Esophagus muscularis mucosa (tissue), 4 donors: ENCODE measurements at regions not wholly inside any gene's neighbourhood (a gene's known extent, or its start where the extent isn't known, plus 50 kb on each side); places are given as distances from the start of the nearest gene placed in this dataset.

Source experiments
- DNase-seq: peaks from one replicate; pipeline ENCODE4 v3.0.0-alpha.2; 2017; ENCODE audit errors: extremely low spot score
- H3K27ac ChIP-seq, 4 donors: fragments of 200-600 bp; sonication (generic); replicated peaks in 1 of 4; 1 replicate in 3 of 4; 2 replicates in 1 of 4; pipeline ENCODE4 v1.5.1; 2016 to 2019; ENCODE audit warnings: mild to moderate bottlenecking in 1 of 4
- H3K27me3 ChIP-seq, 4 donors: fragments of 200-600 bp; sonication (generic); one replicate each; pipeline versions ENCODE4 v1.5.1 to v1.6.0; 2016 to 2019
- H3K36me3 ChIP-seq, 4 donors: fragments of 200-600 bp; sonication (generic); one replicate each; pipeline ENCODE4 v1.5.1; 2016 to 2019
- H3K4me1 ChIP-seq, 4 donors: fragments of 200-600 bp; sonication (generic); one replicate each; pipeline ENCODE4 v1.5.1; 2016 to 2019
- H3K4me3 ChIP-seq, 4 donors: fragments of 200-600 bp; sonication (generic); 1 replicate in 2 of 4; 2 replicates in 2 of 4; pipeline ENCODE4 v1.5.1; 2016 to 2019; ENCODE audit warnings: mild to moderate bottlenecking in 4 of 4, moderate library complexity in 1 of 4
- H3K9me3 ChIP-seq, 4 donors: fragments of 200-600 bp; sonication (generic); 1 replicate in 3 of 4; 2 replicates in 1 of 4; pipeline ENCODE4 v1.5.1; 2016 to 2019
- EP300 ChIP-seq: sonication (generic); formaldehyde crosslinking; IDR thresholded peaks from one replicate; pipeline ENCODE4 v1.6.1; 2017; ENCODE audit warnings: antibody characterized with exemption
- POLR2A ChIP-seq: fragments of 450-650 bp; IDR thresholded peaks from one replicate; pipeline ENCODE4 v1.6.1; 2017; ENCODE audit warnings: antibody characterized with exemption, moderate library complexity, mild to moderate bottlenecking, low read depth
- POLR2AphosphoS5 ChIP-seq, 2 donors: sonication (generic); formaldehyde crosslinking; IDR thresholded peaks; one replicate each; pipeline ENCODE4 v1.6.1; 2017; ENCODE audit warnings: antibody characterized with exemption in 2 of 2
- WGBS: methylation state at CpG from one replicate; pipeline ENCODE4 v1.1.5; 2018; 5-methylcytosine and 5-hydroxymethylcytosine counted together
- intact Hi-C: fragments of 100-400 bp; cut with DNase I; formaldehyde crosslinking; loops from one replicate; pipeline ENCODE4 v1.15.1; 2023
- TF ChIP-seq, protein P1 (sequence below), 3 experiments: fragments of 200-600 bp in 2 of 3; fragments of 450-650 bp in 1 of 3; sonication (generic) in 2 of 3; IDR thresholded peaks; one replicate each; pipeline ENCODE4 v1.5.1; 2017 to 2019; ENCODE audit warnings: antibody characterized with exemption in 3 of 3, mild to moderate bottlenecking in 2 of 3, moderate library complexity in 1 of 3

DNA sequence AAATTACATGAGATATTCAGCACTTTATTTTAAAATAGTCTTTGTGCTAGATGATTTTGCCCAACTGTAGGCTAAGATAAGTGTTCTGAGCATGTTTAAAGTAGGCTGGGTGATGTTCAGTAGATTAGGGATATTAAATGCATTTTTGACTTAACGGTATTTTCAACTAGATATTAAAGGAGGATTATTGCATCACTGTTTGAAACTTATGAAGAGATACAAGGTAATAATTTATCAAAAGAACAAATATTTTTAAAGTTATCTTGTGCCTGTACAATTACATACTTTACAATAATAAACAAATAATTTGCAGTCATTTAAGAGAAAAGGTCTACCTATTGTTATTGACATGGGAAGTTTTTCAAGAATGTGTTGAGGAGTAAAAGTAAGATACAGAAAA lies 368.6 kb upstream of the DCN start:
- 97% methylated on average over 1 of the region's 1 CpG for WGBS
- H3K9me3 ChIP-seq, result peaks cover 0 to 6% (median under 1%) of the 10 kb centered on the region in 4 donors
- no peaks in the 10 kb centered on the region for H3K4me1 ChIP-seq
- H3K36me3 ChIP-seq, result no peaks in the 10 kb centered on the region
- DNase-seq, result no peak
- H3K4me3 ChIP-seq, result no peak overlapping the region
- no peaks in the 10 kb centered on the region for H3K27me3 ChIP-seq
- intact Hi-C loops, result no loop called here
- no peak for TF ChIP-seq POLR2A
- TF ChIP-seq POLR2AphosphoS5 (IDR thresholded peaks at IDR 0.05), result no peak
- TF ChIP-seq, protein P1, sequence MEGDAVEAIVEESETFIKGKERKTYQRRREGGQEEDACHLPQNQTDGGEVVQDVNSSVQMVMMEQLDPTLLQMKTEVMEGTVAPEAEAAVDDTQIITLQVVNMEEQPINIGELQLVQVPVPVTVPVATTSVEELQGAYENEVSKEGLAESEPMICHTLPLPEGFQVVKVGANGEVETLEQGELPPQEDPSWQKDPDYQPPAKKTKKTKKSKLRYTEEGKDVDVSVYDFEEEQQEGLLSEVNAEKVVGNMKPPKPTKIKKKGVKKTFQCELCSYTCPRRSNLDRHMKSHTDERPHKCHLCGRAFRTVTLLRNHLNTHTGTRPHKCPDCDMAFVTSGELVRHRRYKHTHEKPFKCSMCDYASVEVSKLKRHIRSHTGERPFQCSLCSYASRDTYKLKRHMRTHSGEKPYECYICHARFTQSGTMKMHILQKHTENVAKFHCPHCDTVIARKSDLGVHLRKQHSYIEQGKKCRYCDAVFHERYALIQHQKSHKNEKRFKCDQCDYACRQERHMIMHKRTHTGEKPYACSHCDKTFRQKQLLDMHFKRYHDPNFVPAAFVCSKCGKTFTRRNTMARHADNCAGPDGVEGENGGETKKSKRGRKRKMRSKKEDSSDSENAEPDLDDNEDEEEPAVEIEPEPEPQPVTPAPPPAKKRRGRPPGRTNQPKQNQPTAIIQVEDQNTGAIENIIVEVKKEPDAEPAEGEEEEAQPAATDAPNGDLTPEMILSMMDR (IDR thresholded peaks at IDR 0.05), result no peak
- TF ChIP-seq EP300, result no peak
- H3K27ac ChIP-seq, result no peak overlapping the region

DNA sequence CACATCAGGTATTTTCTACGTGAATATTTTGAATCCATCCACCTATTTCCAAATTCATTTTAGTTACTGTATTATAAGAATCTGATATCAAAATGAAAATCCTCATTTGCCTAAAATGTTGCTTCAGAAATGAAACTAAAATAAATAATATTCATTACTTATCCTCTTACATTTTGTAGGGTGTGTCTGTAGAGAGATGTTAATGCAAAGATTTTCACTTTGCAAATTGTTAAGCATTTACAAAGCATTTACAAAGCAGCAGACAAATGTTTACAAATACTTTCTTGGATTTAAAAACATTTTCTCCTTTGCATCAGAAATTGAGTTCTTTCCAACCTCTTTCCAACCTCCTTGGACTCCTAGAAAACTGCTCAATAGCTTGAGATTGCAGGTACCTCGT lies 360.0 kb upstream of the DCN start:
- no peak overlapping the region for H3K27ac ChIP-seq
- no peak overlapping the region for H3K4me3 ChIP-seq
- TF ChIP-seq POLR2AphosphoS5 (IDR thresholded peaks at IDR 0.05) (no peak), POLR2A (no peak), EP300 (no peak)
- TF ChIP-seq, protein P1 (IDR thresholded peaks at IDR 0.05), result no peak
- intact Hi-C loops, result no loop called here
- 94% methylated on average over 2 of the region's 2 CpGs for WGBS
- H3K27me3 ChIP-seq, result no peaks in the 10 kb centered on the region
- H3K36me3 ChIP-seq, result no peaks in the 10 kb centered on the region
- DNase-seq, result no peak
- no peaks in the 10 kb centered on the region for H3K4me1 ChIP-seq
- H3K9me3 ChIP-seq, result peaks cover 0 to 4% (median 0%) of the 10 kb centered on the region in 4 donors

DNA sequence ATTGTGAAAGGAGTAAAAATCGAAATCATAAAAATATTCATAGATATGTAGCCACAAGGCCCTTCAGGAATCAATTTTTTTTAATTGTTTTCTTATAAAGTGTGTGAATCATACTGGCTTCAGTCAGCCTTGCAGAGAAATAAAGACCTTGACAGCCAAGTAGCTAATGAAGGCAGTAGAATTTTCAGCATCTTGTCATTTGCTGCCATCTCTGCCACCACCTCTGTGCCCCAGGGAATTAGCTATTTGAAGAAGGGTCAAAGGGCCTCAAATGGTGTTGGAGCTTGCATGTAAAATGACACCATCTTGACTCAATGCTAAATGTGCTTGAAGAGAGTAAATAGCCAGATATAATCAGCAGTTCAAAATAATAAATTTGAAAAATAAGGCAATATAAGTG lies 359.4 kb upstream of the DCN start:
- peaks cover 0 to 4% (median 0%) of the 10 kb centered on the region in 4 donors for H3K9me3 ChIP-seq
- H3K4me1 ChIP-seq, result no peaks in the 10 kb centered on the region
- DNase-seq, result no peak
- no peak for TF ChIP-seq POLR2AphosphoS5 (IDR thresholded peaks at IDR 0.05)
- TF ChIP-seq EP300, result no peak
- TF ChIP-seq, protein P1 (IDR thresholded peaks at IDR 0.05), result no peak
- TF ChIP-seq POLR2A, result no peak
- no peak overlapping the region for H3K4me3 ChIP-seq
- intact Hi-C loops, result no loop called here
- WGBS, result 73% methylated on average over 1 of the region's 1 CpG
- H3K27me3 ChIP-seq, result no peaks in the 10 kb centered on the region
- H3K27ac ChIP-seq, result no peak overlapping the region
- H3K36me3 ChIP-seq, result no peaks in the 10 kb centered on the region

DNA sequence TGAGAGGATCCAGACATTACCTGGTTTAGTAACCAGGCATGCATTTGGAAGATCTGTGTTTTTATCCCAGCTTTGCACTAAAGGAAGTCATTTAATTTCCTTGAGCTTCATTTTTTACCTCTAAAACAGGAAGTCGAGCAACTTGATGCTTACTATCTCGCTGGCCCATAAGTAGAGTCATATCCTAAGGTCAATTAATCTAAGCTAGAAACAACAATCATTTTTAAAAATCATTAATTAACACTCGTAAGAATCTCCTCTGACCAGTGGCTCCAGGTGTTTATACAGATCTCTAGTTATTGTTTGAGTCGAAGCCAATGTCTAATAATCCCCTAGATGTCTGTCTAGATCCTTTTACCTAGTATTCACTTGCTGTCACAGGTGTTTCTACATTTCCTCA lies 355.8 kb upstream of the DCN start:
- DNase-seq, result no peak
- H3K27ac ChIP-seq, result no peak overlapping the region
- intact Hi-C loops, result no loop called here
- TF ChIP-seq EP300 (no peak), POLR2A (no peak), POLR2AphosphoS5 (IDR thresholded peaks at IDR 0.05) (no peak)
- TF ChIP-seq, protein P1 (IDR thresholded peaks at IDR 0.05), result no peak
- no peak overlapping the region for H3K4me3 ChIP-seq
- no peaks in the 10 kb centered on the region for H3K27me3 ChIP-seq
- H3K9me3 ChIP-seq, result peaks cover 0 to 11% (median 11%) of the 10 kb centered on the region in 4 donors
- no peaks in the 10 kb centered on the region for H3K4me1 ChIP-seq
- H3K36me3 ChIP-seq, result no peaks in the 10 kb centered on the region
- 45% methylated on average over 4 of the region's 4 CpGs for WGBS

DNA sequence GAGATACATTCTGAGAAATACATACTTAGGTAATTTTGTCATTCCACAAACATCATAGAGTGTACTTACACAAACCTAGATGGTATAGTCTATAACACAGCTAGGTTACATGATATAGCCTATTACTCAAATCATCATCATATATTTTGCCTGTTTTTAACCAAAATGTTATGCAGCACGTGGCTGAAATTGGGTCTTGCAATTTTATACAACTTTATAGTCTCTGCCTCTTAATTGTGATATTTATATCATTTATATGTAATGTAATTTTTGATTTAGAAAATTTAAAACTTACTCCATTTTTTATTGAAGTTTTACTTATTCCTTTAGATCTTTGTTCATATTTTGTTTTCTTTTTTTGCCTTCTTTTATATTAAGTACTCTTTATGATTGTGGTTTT lies 350.7 kb upstream of the DCN start:
- DNase-seq, result no peak
- Histone ChIP-seq H3K4me1 (no peaks in the 10 kb centered on the region), H3K4me3 (no peak overlapping the region), H3K27me3 (no peaks in the 10 kb centered on the region), H3K27ac (no peak overlapping the region), H3K36me3 (no peaks in the 10 kb centered on the region), H3K9me3 (peaks cover 0 to 21% (median 12%) of the 10 kb centered on the region in 4 donors)
- intact Hi-C loops, result no loop called here
- 94% methylated on average over 1 of the region's 1 CpG for WGBS
- no peak for TF ChIP-seq POLR2A
- TF ChIP-seq EP300, result no peak
- TF ChIP-seq, protein P1 (IDR thresholded peaks at IDR 0.05), result no peak
- no peak for TF ChIP-seq POLR2AphosphoS5 (IDR thresholded peaks at IDR 0.05)
